ENCODE measurements at regions not wholly inside any gene's neighbourhood (a gene's known extent, or its start where the extent isn't known, plus 50 kb on each side); places are given as distances from the start of the nearest gene placed in this dataset.

DNA sequence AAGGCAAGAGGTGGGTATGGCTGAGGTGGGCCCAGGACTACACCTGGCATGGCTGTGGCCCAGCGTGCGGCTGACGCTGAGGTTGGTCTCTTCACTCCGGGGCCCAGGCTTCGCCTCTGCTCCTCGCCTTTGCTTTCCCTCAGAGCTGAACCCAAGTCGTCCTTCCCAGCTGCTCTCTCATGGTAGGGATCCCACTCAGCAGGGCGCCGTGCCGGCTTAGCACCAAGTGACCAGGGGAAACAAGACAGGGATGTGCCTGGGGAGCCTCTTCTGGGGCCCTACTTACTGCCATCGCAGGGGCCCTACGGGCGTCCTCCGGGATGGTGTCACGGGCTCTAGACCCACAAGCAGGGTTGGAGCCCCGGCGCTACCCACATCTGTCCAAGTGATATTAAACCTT lies 138.1 kb upstream of the ALKAL2 start:
- no peak for DNase-seq (ENCODE audit: low spot score)

GRCh38 chr2:425243-425642 lies 137.4 kb upstream of the ALKAL2 start:
- DNase-seq (ENCODE audit: low spot score): no peak

DNA sequence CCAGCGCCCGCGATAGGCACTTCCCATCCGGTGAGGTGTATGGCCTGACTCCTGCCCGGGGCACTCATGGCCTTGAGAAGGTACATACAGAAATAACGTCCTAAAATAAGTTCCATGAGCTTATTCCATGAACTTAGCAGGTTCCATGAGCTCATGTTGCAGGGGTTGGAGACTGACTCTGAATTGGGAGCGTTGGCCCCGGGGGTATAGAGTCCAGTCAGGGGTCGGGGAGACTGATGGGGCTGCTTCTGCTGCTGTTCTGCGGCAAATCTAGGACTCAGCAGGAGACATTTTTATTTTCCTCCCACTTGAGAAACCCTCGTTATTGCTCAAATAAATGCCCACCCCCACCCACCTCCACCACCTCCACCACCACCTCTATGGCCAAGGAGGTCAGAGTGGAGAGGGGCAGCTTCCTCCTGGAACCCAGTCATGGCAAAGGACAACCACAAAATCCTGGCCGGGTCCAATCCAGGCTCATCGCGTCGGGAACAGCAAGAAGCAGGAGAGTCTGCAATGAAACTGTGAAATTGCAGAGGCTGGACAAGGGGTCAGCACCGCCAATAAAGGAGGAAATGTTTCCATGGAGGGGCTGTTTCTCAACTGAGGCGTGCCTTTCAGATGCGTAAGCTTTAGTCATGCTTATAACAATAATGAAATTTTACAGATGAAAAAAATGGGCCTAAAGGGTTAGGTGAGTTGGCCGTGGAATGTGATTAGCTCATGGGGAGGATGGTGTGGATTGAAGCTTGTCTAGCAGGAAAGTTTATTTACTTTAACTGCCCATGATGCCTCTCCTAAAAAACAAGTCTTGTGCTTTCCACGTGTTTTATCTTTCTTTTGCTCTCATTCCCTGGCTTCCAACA lies 136.6 kb upstream of the ALKAL2 start:
- DNase-seq (ENCODE audit: low spot score): no peak

- DNase-seq (ENCODE audit: low spot score): no peak
Observed at GRCh38 chr2:423479-423878, 135.6 kb upstream of the ALKAL2 start.

- DNase-seq (ENCODE audit: low spot score): no peak
Observed at GRCh38 chr2:422676-423435, 135.0 kb upstream of the ALKAL2 start.

DNA sequence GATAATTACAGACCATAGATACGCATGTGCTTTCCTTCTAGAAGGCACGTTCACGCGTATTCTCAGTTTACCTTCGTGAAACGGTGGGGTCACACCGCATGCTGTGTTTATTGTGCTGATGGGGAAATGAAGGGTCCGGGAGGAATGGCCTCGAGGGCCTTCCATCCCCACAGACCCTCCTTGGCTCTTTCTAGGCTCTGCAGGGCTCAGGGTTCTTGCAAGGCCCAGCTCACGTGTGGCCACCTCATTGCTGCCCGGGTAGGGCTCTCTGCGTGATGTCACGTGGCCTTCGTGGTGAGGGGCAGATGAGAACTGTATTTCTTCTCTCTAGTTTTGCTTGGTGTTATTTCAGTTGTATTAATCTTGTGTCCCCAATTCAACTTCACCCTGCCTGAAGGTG lies 133.5 kb upstream of the ALKAL2 start:
- DNase-seq (ENCODE audit: low spot score): no peak

GRCh38 chr2:419687-420317 lies 131.9 kb upstream of the ALKAL2 start:
- DNase-seq (ENCODE audit: low spot score): no peak

DNA sequence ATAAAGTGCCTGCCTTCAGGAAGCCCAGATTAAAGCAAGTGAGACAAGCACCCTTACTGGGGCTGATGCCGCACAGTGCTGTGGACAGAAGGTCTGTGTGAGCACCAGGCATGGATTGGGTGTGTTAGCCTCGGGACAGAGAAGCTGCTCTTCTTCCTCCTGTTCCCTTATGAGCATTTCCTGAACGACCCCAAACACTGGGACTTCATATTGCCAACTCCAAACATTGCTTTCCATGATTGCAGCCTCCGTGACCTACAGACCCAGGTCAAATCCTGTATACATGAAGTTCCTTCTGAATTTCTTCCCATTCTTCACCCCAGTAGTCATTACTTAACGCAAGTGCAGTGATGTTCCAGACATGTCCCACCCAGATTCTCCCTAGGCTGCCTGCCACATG lies 129.8 kb upstream of the ALKAL2 start:
- DNase-seq (ENCODE audit: low spot score): no peak

DNA sequence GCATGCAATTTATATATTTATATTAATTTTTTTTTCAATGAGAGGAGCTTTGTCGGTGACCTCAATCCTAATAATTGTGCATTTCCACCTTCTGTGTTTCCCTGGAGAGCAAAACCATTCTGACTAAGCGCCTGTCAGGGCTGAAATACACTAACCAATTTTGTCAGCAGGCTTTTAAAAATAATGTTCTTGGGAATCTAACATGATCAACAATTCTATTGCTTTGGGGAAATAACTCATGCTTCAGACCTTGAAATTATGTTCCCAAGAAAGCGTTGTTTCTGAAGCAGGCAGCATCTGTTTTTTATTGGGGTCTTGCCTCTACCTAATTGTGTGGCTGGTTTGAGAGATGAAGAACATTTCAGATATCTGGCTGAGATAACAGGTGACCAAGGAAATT lies 129.1 kb upstream of the ALKAL2 start:
- DNase-seq (ENCODE audit: low spot score): peak; percentile 7

DNA sequence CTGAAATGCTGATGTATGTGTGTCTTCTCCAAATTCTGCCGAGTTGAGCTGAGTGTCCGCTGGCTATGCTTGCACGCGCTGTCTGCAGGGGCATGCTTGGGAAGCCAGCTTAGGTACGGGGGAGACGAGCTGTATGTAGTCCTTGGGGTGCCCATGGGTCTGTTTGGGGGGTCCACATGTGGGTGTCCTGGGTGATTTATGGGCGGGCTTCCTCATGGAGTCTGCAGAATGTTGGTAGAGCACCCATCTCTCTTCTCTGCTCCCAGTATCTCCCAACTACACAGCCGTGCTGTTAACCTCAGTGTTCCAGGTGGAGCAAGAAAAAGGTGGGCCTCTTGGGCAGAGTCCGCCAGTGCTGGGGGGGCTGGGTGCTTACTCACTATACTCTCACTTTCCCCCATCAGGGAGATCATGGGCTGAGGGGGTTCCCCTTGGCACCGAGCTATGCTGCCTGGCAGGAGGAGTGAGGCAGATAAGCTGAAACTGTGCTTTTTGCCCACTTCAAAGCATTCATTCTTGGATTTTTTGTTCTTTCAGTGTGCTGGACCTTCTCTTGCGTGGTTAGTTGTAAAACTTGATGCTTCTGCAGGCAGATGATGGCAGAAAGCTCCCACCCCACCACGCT lies 128.2 kb upstream of the ALKAL2 start:
- peak; percentile 28 for DNase-seq (ENCODE audit: low spot score)

DNA sequence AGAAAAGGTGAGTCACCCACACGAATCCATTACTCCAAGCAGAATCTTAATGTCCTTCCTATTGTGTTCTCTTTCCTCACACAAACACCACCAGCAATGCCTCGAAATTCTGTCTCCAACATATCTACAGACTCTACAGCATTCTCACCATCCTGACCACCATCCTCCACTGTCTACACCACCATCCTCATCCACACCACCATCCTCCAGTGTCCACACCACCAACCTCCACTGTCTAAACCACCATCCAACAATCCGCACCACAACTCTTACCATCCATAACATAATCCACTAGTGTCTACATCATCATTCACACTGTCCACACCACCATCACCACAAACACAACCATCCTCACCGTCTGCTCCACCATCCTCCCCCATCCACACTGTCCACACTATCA lies 121.6 kb upstream of the ALKAL2 start:
- DNase-seq (ENCODE audit: low spot score): no peak

GRCh38 chr2:407630-408029 lies 119.7 kb upstream of the ALKAL2 start:
- no peak for DNase-seq (ENCODE audit: low spot score)

DNA sequence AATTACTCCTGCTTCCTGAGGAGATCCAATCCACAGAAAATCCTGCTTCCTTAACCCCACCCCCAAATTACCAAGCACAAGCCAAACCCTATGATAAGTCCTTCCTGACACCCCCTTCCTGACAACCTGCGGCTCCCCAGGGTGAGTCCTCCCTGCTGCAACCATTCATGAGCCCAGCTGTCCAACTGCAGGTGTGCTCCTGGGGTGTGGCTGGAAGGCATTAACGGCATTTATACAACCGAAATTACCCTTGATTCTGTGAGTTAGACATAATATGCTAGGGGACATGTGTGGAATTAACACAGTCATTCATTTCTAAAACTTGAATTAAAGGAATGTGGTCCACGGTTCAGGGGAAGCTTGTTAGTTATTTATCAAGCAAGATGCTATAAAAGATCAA lies 119.0 kb upstream of the ALKAL2 start:
- DNase-seq (ENCODE audit: low spot score): no peak

DNA sequence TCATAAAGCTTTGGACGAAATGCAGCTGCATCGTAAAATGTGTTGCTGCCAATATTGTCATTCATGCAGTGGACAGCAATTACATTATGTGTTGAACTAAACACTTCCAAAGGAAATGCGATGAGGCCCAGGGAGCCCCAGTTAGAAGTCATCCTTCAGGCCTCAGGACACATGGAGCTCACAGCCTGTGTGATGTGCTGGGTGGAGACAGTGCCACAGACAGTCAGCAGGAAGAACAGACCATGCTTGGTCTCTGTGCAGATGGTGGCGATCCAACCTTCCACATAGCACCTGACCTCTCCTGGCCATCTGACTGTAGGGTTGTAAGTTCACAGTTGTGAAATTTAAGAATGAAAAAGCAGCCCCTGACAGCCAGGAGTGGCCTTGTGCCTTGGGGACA lies 118.3 kb upstream of the ALKAL2 start:
- DNase-seq (ENCODE audit: low spot score): no peak

- DNase-seq (ENCODE audit: low spot score): no peak
Observed at GRCh38 chr2:404581-404980, 116.7 kb upstream of the ALKAL2 start.

- DNase-seq (ENCODE audit: low spot score): no peak
Observed at GRCh38 chr2:403682-404081, 115.8 kb upstream of the ALKAL2 start.

GRCh38 chr2:402721-403120 lies 114.8 kb upstream of the ALKAL2 start:
- DNase-seq (ENCODE audit: low spot score): no peak

DNA sequence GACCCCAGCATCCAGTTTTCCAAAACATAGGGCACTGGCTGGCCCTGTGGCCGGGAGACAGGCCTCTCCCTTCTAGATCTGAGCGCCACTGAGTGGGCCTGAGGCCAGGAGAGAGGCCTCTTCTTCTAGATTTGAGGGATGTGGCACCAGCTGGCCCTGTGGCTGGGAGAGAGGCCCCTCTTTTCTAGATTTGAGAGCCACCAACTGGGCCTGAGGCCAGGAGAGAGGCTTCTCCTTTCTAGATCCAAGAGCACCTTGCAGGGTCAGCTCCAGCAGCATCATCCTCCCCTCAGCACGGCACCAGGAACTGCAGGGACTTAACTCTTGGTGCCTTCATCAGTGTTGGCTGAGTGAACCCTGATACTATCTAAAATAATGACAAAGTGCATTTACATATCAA lies 114.3 kb upstream of the ALKAL2 start:
- DNase-seq (ENCODE audit: low spot score): no peak

DNA sequence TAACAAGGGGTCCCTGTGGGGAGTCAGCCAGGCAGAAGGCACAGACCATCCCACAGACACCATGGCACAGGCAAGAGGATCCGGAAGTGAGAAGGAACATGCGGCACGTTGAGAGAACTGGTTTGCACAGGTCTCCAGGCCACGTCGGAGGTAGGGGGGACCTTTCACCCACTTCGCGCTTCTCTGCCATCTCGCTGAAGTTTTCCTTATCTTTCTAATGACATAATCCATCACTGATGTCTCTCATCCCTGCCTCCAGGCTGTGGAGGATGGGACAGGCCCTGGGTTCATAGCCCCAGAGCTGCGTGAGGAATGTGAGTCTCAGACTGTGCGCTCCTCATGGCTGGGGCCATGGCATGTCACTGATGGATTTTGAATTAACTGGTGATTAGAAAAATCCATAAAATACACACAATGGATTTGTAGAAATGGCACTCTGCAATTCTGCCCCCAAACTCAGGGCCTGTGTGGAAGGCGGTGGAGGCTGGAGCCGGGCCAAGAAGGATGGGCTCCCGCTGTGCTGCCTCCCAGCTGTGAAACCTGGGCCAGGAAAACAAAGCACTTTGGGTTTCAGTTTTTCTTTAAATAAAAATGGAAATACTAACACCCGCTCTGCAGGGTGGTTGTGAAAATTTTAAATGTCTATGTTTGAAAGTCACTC lies 113.3 kb upstream of the ALKAL2 start:
- DNase-seq (ENCODE audit: low spot score): no peak

DNA sequence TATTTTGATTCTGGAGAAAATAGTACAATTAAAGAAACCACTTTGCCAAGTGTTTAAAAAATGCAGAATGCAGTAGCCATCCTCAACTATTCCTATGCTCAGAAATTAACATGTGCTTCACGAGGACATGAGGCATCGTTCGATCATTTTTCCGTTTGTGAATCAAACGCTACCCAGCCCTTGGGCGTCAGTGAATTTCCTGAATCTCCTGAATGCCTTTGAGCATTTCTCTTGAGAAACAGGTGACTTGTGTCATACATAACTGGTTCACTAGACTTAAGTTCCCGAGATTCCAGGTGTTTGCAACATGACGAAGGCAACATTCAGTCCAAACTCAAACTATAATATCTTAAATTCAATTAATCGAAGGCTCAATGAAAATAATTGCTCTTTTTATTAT lies 110.0 kb upstream of the ALKAL2 start:
- no peak for DNase-seq (ENCODE audit: low spot score)

DNA sequence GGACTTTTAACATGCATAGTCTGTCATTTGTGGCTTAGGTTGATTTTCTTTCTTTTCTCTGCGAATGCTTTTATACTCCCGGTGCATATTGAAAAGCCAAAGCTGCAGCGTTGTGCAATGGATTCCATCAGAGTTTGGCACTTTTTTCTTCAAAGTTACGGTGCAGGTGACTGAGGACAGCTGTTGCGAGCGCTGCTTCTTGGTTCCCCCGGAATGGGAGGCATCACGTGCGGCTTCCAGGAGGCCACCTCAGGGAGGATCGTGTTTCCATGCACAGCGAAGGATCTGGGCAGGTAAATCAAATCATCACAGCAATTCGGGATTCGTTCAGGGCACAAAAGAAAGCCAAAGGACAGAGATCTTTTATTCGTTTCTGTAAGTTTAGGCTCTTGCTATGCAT lies 109.6 kb upstream of the ALKAL2 start:
- DNase-seq (ENCODE audit: low spot score): no peak

DNA sequence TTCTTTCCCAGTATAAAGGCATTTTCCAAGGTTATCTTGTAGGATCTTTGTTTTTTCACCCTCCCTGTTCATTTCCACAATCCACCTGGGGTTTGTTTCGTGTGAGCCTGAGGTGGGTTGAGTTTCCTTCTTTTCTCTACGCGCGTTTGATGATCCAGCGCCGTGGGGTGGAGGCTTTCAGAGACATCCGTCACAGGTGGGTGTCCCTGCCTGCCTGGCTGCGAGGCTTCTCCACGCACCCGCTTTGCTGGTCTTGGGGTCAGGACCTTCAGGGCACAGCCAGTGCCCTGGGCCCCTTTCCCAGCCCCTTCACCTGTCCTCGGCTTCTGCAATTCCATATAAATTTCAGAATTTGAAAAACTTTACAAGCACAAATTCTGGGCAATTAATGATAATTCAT lies 109.0 kb upstream of the ALKAL2 start:
- DNase-seq (ENCODE audit: low spot score): no peak
